HCEC 1CT (cell line): ENCODE measurements at regions not wholly inside any gene's neighbourhood (a gene's known extent, or its start where the extent isn't known, plus 50 kb on each side); places are given as distances from the start of the nearest gene placed in this dataset.

ENCODE experiments used
- DNase-seq: peaks from one replicate; pipeline ENCODE4 v3.0.0-alpha.2; 2017

- DNase-seq = no peak
Observed at GRCh38 chr16:80418517-80419355, 122.1 kb upstream of the DYNLRB2 start.

DNA sequence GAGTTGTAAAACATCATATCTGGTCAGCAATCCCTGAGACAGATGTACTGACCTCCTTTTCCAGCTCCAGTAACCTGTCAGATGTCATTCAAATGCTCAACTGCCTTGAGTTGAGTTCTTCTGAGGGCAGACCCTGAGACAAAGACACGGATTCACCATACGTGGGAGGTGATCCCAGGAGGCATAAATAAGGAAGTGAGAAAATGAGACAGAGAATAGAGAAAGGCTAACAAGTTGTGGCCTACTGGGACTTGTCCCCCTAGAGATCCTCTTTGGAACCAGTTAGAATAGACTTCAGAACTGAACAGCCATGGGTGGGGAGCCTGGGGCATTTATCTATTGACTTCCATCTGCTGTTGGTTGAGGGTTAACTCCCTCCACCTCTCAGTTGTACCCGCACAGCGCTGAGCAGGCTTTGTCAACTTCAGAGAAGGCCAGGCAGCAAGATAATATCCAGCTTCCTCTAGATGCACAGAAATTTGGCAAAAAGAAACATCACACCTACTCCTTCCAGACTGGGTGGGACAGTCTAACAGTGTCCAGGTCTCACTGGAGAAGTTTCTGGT is 123.0 kb upstream of the DYNLRB2 start:
- no peak for DNase-seq

DNA sequence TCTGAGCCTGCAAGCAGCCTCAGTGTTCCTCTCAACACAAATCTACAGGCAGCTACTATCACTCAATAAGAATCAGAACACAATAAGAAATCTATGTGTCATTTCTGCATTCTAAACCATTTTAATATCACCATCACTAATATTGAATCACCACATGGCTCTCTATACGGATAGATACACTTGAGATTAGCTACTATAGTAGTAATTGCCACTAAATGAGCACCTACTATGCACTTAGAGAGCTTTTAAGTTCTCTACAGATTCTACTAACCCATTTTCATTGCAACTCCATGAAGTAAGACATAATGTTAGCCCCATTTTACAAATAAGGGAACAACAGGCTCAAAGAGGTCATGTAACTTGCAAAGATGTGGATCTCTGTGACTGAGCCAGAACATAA is 132.8 kb upstream of the DYNLRB2 start:
- no peak for DNase-seq

DNA sequence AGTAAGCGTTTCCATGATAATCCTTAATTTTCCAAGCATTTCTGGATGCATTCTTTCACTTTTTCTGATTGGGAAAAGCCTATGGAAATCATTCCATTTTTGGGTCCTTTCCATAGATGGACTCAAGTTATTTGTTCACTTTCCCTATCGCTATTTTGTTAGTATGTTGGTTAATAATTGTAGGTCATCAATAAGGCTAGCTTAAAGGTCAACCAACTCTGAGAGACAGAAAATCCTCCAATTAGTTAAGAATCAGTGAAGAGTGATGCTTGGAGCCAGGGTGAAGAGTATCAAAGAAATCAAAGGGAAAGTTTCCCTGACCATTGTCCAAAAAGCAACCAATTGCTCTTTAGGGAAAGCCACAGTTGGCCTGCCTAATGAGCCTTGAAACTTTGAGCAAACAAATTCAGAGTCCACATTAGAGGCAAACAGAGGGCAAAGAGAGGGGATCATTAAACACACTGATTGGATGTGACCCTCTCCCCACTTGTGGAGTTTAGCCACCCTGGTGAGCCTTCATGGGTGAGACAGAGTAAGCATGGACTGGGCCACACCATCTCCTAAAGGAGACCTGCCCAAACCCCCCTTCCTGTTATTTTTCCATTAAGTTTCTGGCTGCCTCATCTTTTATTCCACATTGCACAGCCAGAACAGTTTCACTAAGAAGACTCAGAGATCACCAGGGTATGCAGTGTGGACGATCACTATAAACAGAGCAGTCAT is 133.4 kb upstream of the DYNLRB2 start:
- DNase-seq = no peak

GRCh38 chr16:80404847-80405246 is 135.9 kb upstream of the DYNLRB2 start:
- no peak for DNase-seq

- DNase-seq = no peak
Observed at GRCh38 chr16:80403894-80404293, 136.9 kb upstream of the DYNLRB2 start.

DNA sequence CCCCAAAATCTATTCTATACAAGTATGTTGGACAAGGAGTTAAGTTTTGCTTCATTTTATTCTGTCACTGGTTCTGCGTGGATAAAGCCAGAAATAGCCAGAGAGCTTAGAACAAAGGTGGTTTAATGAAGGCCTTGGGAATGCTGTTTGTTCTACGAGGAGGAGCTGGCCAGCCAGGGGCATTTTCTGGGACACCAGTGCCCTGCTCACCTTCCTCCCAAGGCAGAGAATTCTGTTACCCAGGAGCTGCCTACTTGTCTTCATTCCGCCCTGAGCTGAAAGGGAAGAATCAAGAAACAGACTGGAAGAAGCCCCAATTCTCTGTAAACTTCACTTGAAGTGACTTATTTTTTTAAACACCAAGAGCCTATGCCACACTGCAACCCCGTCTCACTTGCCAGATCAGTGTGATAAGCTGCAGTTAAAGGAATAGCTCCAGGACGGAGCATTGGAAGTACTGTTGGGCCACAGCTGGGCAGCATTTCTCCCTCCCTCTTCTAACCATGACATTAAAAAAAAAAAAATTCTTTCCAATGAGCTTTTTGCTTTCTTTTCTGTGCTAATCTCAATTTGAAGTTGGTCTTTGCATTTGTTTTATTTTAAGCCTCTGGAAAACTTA is 149.8 kb upstream of the DYNLRB2 start:
- no peak for DNase-seq

- DNase-seq = no peak
Observed at GRCh38 chr16:80390046-80390445, 150.7 kb upstream of the DYNLRB2 start.

- DNase-seq = no peak
Observed at GRCh38 chr16:80389338-80389737, 151.5 kb upstream of the DYNLRB2 start.

DNA sequence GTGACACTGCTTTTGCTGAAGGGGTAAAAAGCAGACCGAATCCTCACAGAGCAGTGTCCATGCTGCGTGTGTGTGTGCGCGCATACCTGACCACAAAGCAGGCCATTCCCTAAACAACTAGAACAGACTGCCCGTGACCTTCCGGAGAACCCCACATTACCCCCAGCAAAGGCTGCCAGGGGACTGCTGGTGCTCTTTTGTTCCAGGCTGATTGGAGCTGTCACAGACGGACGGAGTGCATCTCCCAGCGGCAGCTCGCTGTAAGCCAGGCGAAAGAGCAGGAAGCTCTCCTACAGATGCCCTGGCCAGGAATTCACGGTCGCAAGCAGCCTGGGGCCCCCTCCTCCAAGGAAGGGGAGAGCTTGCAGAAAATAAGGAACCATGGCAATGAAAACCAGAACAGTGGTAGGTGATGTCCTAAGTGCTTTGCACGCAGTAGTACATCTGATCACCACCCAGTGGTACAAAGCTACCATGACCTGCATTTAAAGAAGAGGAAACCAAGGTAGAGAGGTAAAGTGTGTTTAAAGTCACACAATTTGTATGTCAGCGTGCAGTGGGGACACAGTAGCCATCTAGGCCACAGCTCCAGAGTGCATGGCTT is 153.4 kb upstream of the DYNLRB2 start:
- DNase-seq = no peak

GRCh38 chr16:80384862-80385261 is 155.9 kb upstream of the DYNLRB2 start:
- no peak for DNase-seq

DNA sequence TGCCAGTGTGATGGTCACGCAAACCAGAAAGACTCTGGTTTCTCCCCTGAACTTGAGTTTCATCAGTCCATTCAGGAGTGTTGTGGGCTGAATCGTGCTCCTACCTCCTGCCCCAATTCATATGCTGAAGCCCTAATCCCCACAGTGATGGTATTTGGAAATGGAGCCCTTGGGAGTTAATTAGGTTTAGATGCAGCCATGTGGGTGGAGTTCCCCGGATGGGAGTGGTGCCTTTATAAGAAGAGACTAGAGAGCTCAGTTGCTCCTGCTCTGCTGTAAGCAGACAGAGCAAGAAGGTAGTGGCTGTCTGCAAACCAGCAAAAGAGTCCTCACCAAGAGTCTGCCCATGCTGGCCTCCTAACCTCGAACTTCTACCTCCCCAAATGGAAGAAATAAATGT is 160.3 kb upstream of the DYNLRB2 start:
- no peak for DNase-seq

GRCh38 chr16:80377096-80377956 is 163.5 kb upstream of the DYNLRB2 start:
- no peak for DNase-seq

DNA sequence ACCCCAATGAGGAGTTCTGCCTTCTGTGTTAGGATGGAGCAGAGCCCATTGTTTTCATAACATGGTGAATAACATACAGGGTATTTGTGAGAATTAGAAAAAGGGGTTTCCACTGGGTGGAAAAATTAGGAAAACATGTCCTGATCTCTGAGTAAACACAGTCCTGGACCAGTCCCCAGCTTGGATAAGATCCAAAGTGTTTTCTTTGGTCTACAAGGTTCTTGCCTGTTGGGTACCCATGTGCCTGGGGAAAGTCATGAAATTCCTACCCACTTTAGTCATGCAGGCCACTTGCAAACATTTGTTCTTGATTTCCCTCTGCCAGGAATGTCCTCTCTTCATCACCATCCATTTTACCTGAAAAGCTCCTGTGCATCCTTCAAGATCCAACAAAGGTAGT is 164.8 kb upstream of the DYNLRB2 start:
- DNase-seq = no peak

DNA sequence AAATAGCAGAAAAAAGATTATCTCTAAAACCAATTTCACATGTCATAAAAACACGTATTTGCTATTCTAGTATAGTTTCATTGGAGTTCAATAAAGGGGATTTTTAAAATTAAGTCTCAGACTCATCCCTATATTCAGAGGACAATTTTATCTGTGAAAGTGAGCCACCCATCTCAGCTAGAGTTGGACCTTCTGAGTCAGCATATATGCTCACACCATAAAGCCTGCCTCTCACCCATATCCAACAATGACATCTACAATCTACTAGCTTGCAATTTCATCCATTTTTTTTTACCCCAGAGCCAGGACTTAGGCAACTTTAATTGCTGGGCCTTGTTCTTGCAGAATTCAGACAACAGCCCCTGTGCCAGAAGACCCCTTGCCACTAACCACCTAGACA is 165.3 kb upstream of the DYNLRB2 start:
- DNase-seq = no peak

- DNase-seq = no peak
Observed at GRCh38 chr16:80372341-80372740, 168.5 kb upstream of the DYNLRB2 start.

- no peak for DNase-seq
Observed at GRCh38 chr16:80369138-80369958, 171.4 kb upstream of the DYNLRB2 start.

- no peak for DNase-seq
Observed at GRCh38 chr16:80367037-80367658, 173.6 kb upstream of the DYNLRB2 start.

GRCh38 chr16:80366023-80366422 is 174.8 kb upstream of the DYNLRB2 start:
- DNase-seq = no peak

- DNase-seq = no peak
Observed at GRCh38 chr16:80362816-80363215, 178.0 kb upstream of the DYNLRB2 start.

DNA sequence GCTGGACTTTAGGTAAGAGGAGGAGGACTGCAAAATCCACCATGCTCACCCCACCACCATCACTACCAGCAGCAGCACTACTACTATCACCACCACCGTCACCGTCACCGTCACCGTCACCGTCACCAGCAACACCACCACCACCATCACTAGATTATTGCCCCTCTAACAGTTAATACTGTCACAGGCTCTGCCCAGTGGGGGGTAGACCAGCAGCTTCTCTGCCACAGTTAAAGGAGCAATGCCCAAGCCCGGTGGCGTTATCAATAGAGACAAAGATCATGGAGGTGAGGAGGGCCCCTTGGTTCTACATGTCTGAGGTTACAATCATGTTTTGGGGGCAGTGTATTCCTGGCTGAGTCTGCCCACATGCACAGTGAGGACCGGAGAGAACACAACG is 184.4 kb upstream of the DYNLRB2 start:
- DNase-seq = no peak
